Immature natural killer cell (primary cell): ENCODE measurements at regions not wholly inside any gene's neighbourhood (a gene's known extent, or its start where the extent isn't known, plus 50 kb on each side); places are given as distances from the start of the nearest gene placed in this dataset.
"Not testable (repeated sequence)": the region's sequence is repeated elsewhere in the genome, so short reads cannot be mapped to it uniquely, and the experiment has no call there.

Experiments used
- DNase-seq, 3 donors: peaks; one replicate each; pipeline ENCODE4 v3.0.0; 2022; ENCODE audit warnings: mixed read lengths in 1 of 3
- H3K27ac Mint-ChIP-seq, 6 donors: one replicate each; pipeline ENCODE4 v1.8.0; 2020; ENCODE audit warnings: mixed read lengths in 6 of 6, mild to moderate bottlenecking in 5 of 6, inconsistent platforms in 4 of 6, moderate library complexity in 3 of 6
- H3K27me3 Mint-ChIP-seq, 3 donors: one replicate each; pipeline ENCODE4 v1.8.0; 2020 to 2021; ENCODE audit warnings: low read depth in 3 of 3, mild to moderate bottlenecking in 3 of 3, mixed read lengths in 3 of 3, moderate library complexity in 3 of 3, inconsistent platforms in 1 of 3
- H3K36me3 Mint-ChIP-seq, 3 donors: one replicate each; pipeline ENCODE4 v1.8.0; 2020; ENCODE audit warnings: mixed read lengths in 3 of 3, inconsistent platforms in 2 of 3, mild to moderate bottlenecking in 2 of 3
- H3K4me1 Mint-ChIP-seq, 2 donors: one replicate each; pipeline ENCODE4 v1.8.0; 2020; ENCODE audit warnings: inconsistent platforms in 2 of 2, mild to moderate bottlenecking in 2 of 2, mixed read lengths in 2 of 2, moderate library complexity in 1 of 2
- H3K4me3 Mint-ChIP-seq, 5 donors: one replicate each; pipeline ENCODE4 v1.8.0; 2020; ENCODE audit warnings: mild to moderate bottlenecking in 5 of 5, mixed read lengths in 5 of 5, inconsistent platforms in 3 of 5, moderate library complexity in 3 of 5
- H3K9me3 Mint-ChIP-seq, 6 donors: one replicate each; pipeline ENCODE4 v1.8.0; 2020; ENCODE audit warnings: mild to moderate bottlenecking in 6 of 6, mixed read lengths in 6 of 6, inconsistent platforms in 4 of 6, moderate library complexity in 3 of 6

DNA sequence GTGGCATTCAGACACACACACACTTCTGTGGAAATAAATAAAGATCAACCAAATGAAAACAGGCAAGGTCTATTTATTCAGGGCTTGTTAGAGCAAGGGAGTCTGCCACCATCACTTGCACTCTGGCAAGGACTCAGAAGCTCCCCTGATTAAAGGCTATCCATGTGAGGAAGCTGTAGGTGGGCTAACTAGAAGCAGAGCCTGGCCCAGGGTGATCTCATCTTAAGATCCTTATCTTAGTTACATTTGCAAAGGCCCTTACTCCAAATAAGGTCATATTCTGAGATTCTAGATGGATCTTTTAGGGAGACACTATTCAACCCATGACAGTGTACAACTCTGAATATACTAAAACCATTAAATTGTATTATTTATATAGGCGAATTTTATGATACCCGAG, 190.0 kb upstream of the SRD5A2 start:
- no peak for DNase-seq
- Mint-ChIP-seq H3K4me1 (no peaks in the 10 kb centered on the region), H3K9me3 (peaks cover 0 to 2% (median 0%) of the 10 kb centered on the region in 6 donors), H3K36me3 (no peaks in the 10 kb centered on the region), H3K4me3 (no peak overlapping the region), H3K27me3 (peaks cover 0 to 2% (median 0%) of the 10 kb centered on the region in 3 donors), H3K27ac (no peak overlapping the region)

DNA sequence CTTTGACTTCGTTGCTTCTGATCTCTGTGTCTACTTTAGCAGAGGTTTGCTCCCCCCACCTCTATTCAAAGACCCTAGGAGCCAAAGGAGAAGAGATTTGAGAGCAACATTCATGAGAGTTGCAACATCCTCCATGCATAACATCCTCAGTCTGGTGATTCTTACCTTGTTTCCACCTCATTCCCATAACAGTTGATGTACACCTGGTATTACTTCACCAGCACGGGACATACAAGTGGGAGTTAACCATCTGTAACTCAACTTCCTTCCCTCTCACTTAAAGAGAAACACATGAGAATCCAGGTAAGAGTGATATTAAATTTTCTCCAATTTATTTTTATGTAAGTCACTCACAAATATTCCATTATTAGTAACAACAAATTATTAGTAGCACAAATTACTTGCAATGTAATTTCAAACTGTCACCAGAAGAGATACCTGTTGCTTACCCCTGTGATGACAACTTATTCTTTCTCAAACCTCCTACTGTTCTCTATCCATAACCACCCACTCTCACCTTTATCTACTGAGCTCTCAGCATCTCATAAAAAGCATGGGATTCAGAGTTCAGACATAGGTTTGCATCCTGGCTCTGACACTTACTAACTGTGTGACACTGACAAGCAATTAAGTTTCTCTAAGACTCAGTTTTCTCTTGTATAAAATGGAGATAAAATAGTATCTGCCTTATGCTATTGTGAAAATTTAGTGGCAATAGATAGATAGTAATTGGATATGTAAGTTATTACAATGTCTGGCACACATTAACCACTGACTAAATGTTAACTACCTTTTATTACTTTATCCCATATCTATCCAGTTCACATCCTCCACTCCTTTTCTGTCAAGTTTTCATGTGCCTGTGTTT, 184.6 kb upstream of the SRD5A2 start:
- Mint-ChIP-seq H3K36me3 (no peaks in the 10 kb centered on the region), H3K27me3 (peaks cover 0 to 4% (median 2%) of the 10 kb centered on the region in 3 donors), H3K9me3 (no peaks in the 10 kb centered on the region), H3K4me1 (no peaks in the 10 kb centered on the region), H3K4me3 (no peak overlapping the region), H3K27ac (no peak overlapping the region)
- no peak for DNase-seq

GRCh38 chr2:31764169-31764568, 183.4 kb upstream of the SRD5A2 start:
- Mint-ChIP-seq H3K27ac (no peak overlapping the region), H3K36me3 (no peaks in the 10 kb centered on the region), H3K4me1 (no peaks in the 10 kb centered on the region), H3K4me3 (no peak overlapping the region), H3K27me3 (peaks cover 0 to 5% (median 2%) of the 10 kb centered on the region in 3 donors), H3K9me3 (no peaks in the 10 kb centered on the region)
- no peak for DNase-seq

DNA sequence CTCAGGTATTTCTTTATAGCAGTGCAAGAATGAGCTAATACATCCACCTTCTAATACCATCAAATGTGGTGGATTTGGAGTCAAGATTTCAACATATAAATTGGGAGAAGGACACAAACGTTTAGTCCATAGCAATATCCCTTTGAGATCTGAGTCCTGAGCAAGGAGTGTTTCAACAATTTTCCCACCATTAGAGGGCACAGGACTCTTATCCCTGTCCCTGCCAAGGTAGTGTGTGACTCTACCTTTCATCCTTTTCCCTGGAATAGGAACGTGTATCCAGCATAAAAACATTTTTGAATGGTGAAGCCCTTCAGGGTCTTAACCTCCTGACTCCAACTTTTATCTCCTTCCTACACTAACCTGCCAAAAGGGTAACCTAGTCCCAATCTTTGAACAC, 181.3 kb upstream of the SRD5A2 start:
- H3K27ac Mint-ChIP-seq = no peak overlapping the region
- peaks cover 1 to 5% (median 4%) of the 10 kb centered on the region in 3 donors for H3K27me3 Mint-ChIP-seq
- DNase-seq = no peak

GRCh38 chr2:31757351-31757750, 176.6 kb upstream of the SRD5A2 start:
- not testable (repeated sequence) for DNase-seq, H3K27ac Mint-ChIP-seq, H3K27me3 Mint-ChIP-seq, H3K36me3 Mint-ChIP-seq, H3K4me1 Mint-ChIP-seq, H3K4me3 Mint-ChIP-seq
- peaks cover 0 to 11% (median 0%) of the 10 kb centered on the region in 6 donors for H3K9me3 Mint-ChIP-seq

More for the DNA sequence above, 181.3 kb upstream of the SRD5A2 start:
- H3K9me3 Mint-ChIP-seq = peaks cover 0 to under 1% (median 0%) of the 10 kb centered on the region in 6 donors
- no peaks in the 10 kb centered on the region for H3K4me1 Mint-ChIP-seq
- H3K4me3 Mint-ChIP-seq = no peak overlapping the region
- H3K36me3 Mint-ChIP-seq = no peaks in the 10 kb centered on the region

- not testable (repeated sequence) for H3K4me3 Mint-ChIP-seq, H3K36me3 Mint-ChIP-seq, DNase-seq, H3K27ac Mint-ChIP-seq, H3K4me1 Mint-ChIP-seq
- H3K27me3 Mint-ChIP-seq = peaks cover 2 to 11% (median 3%) of the 10 kb centered on the region in 3 donors
- peaks cover 0 to 33% (median 14%) of the 10 kb centered on the region in 6 donors for H3K9me3 Mint-ChIP-seq
Measured at GRCh38 chr2:31748746-31749145, 168.0 kb upstream of the SRD5A2 start.

GRCh38 chr2:31748041-31748440, 167.3 kb upstream of the SRD5A2 start:
- Mint-ChIP-seq H3K36me3 (peaks cover 0 to 8% (median 3%) of the 10 kb centered on the region in 3 donors), H3K27ac (no peak overlapping the region), H3K4me3 (no peak overlapping the region), H3K4me1 (no peaks in the 10 kb centered on the region), H3K9me3 (peaks cover 0 to 35% (median 14%) of the 10 kb centered on the region in 6 donors), H3K27me3 (peaks cover 0 to 11% (median 2%) of the 10 kb centered on the region in 3 donors)
- no peak for DNase-seq

DNA sequence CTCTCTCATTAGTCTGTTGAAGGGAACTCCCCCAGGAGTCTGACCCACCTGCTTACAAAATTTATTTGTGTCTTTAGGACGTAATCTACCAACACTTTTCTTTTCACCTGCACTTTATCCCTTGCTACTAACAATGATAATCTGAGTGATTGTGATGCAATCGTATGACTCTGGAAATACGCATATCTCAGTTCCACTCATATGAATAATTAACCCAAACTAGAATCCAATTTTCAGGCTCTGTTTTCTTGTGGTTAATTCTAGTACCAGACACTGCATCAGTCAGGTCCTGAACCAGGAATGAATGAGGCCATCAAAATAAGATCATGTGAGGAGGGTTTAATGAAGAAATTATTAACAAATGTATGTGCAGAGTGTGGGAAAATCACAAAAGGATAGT, 158.4 kb upstream of the SRD5A2 start:
- DNase-seq = no peak
- Mint-ChIP-seq H3K4me1 (no peaks in the 10 kb centered on the region), H3K4me3 (no peak overlapping the region), H3K36me3 (no peaks in the 10 kb centered on the region), H3K27me3 (peaks cover 0 to 10% (median 0%) of the 10 kb centered on the region in 3 donors), H3K27ac (no peak overlapping the region), H3K9me3 (peaks cover 0 to 6% (median 1%) of the 10 kb centered on the region in 6 donors)

GRCh38 chr2:31736695-31737454, 156.1 kb upstream of the SRD5A2 start:
- Mint-ChIP-seq H3K9me3 (peaks cover 0 to 13% (median 0%) of the 10 kb centered on the region in 6 donors), H3K27ac (no peak overlapping the region)

DNA sequence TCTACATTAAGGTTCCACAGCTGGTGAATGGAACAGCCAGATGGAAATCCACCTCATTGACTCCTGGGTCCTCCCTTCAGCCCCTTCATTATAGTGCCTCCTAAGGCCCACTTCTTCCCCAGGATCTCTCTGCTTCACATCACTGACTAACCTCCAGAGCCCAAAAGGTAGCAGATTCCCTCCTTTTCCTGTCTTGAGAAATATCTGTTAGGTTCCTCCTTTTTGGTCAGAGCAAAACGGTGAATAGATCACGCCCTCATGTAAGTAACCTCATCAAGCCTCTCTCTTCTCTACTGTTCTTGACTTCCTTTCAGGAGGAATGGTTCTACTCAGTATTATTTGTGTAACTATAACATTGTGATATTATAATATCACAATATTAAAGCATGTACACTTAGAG, 155.0 kb upstream of the SRD5A2 start:
- H3K9me3 Mint-ChIP-seq = peaks cover 0 to 14% (median 2%) of the 10 kb centered on the region in 6 donors
- no peak overlapping the region for H3K4me3 Mint-ChIP-seq
- no peak overlapping the region for H3K27ac Mint-ChIP-seq
- no peak for DNase-seq
- H3K36me3 Mint-ChIP-seq = no peaks in the 10 kb centered on the region
- H3K4me1 Mint-ChIP-seq = no peaks in the 10 kb centered on the region
- peaks cover 3 to 17% (median 4%) of the 10 kb centered on the region in 3 donors for H3K27me3 Mint-ChIP-seq

More at GRCh38 chr2:31736695-31737454, 156.1 kb upstream of the SRD5A2 start:
- H3K36me3 Mint-ChIP-seq = no peaks in the 10 kb centered on the region
- H3K4me3 Mint-ChIP-seq = no peak overlapping the region
- peaks cover under 1 to 15% (median 4%) of the 10 kb centered on the region in 3 donors for H3K27me3 Mint-ChIP-seq
- H3K4me1 Mint-ChIP-seq = no peaks in the 10 kb centered on the region
- DNase-seq = no peak

- Mint-ChIP-seq H3K27me3 (peaks cover 4 to 19% (median 6%) of the 10 kb centered on the region in 3 donors), H3K9me3 (peaks cover 2 to 14% (median 4%) of the 10 kb centered on the region in 6 donors), H3K36me3 (no peaks in the 10 kb centered on the region), H3K4me1 (no peaks in the 10 kb centered on the region), H3K4me3 (no peak overlapping the region), H3K27ac (no peak overlapping the region)
- DNase-seq = no peak
Measured at GRCh38 chr2:31729442-31730092, 148.8 kb upstream of the SRD5A2 start.

- peaks cover 2 to 14% (median 5%) of the 10 kb centered on the region in 6 donors for H3K9me3 Mint-ChIP-seq
- peaks cover 4 to 19% (median 6%) of the 10 kb centered on the region in 3 donors for H3K27me3 Mint-ChIP-seq
- no peak overlapping the region for H3K4me3 Mint-ChIP-seq
- no peak overlapping the region for H3K27ac Mint-ChIP-seq
- H3K36me3 Mint-ChIP-seq = no peaks in the 10 kb centered on the region
- no peak for DNase-seq
- no peaks in the 10 kb centered on the region for H3K4me1 Mint-ChIP-seq
Measured at GRCh38 chr2:31729065-31729439, 148.3 kb upstream of the SRD5A2 start.

- Mint-ChIP-seq H3K27ac (no peak overlapping the region), H3K36me3 (no peaks in the 10 kb centered on the region), H3K4me3 (no peak overlapping the region), H3K4me1 (no peaks in the 10 kb centered on the region), H3K27me3 (peaks cover 4 to 19% (median 6%) of the 10 kb centered on the region in 3 donors), H3K9me3 (peaks cover 2 to 14% (median 5%) of the 10 kb centered on the region in 6 donors)
- DNase-seq = no peak
Measured at GRCh38 chr2:31728406-31729064, 147.8 kb upstream of the SRD5A2 start.
